Esophagus muscularis mucosa (tissue), 3 donors: ENCODE measurements at regions not wholly inside any gene's neighbourhood (a gene's known extent, or its start where the extent isn't known, plus 50 kb on each side); places are given as distances from the start of the nearest gene placed in this dataset.

ENCODE experiments used
- CTCF ChIP-seq, 3 experiments: fragments of 200-600 bp in 2 of 3; fragments of 450-650 bp in 1 of 3; sonication (generic) in 2 of 3; IDR thresholded peaks; one replicate each; pipeline ENCODE4 v1.5.1; 2017 to 2019; ENCODE audit warnings: antibody characterized with exemption in 3 of 3, mild to moderate bottlenecking in 2 of 3, moderate library complexity in 1 of 3
- POLR2A ChIP-seq: fragments of 450-650 bp; IDR thresholded peaks from one replicate; pipeline ENCODE4 v1.6.1; 2017; ENCODE audit warnings: antibody characterized with exemption, moderate library complexity, mild to moderate bottlenecking, low read depth

DNA sequence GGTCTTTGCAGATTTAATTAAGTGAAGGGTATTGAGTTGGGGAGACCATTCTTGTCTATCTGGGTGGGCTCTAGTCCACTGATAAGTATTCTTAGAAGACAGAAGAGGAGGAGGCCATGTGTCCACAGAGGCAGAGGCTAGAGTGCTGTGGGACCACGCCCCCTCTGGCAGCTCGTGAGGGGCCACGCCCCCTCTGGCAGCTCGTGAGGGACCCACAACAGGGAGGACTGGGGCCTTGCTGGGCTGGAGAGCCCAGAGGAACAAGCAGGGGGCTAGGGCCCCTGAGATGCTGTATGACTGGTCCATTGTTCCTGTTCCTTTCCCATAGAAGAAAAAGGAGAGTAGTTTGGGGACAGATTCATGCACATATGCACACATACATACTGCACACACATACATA, 106.8 kb downstream of the METRNL start:
- TF ChIP-seq CTCF (IDR thresholded peaks at IDR 0.05) (no peak), POLR2A (no peak)
